Gastroesophageal sphincter (tissue), 4 donors: ENCODE measurements at regions not wholly inside any gene's neighbourhood (a gene's known extent, or its start where the extent isn't known, plus 50 kb on each side); places are given as distances from the start of the nearest gene placed in this dataset.

Experiments
- ATAC-seq: fragments of 150-250 bp; one replicate; pipeline ENCODE4 v1.9.1; 2016; ENCODE audit warnings: mild to moderate bottlenecking, moderate library complexity
- H3K27ac ChIP-seq, 4 donors: fragments of 200-600 bp; sonication (generic) in 3 of 4; 1 replicate in 3 of 4; 2 replicates in 1 of 4; pipeline ENCODE4 v1.5.1; 2016 to 2019
- H3K27me3 ChIP-seq: fragments of 200-600 bp; sonication (generic); one replicate; pipeline ENCODE4 v1.5.1; 2019
- H3K36me3 ChIP-seq, 2 donors: fragments of 200-600 bp; sonication (generic); one replicate each; pipeline ENCODE4 v1.5.1; 2019; ENCODE audit warnings: control low read depth in 1 of 2
- H3K4me1 ChIP-seq, 3 donors: fragments of 200-600 bp; sonication (generic); 1 replicate in 2 of 3; 2 replicates in 1 of 3; pipeline ENCODE4 v1.5.1; 2016 to 2019; ENCODE audit warnings: control low read depth in 2 of 3
- H3K4me3 ChIP-seq, 2 donors: fragments of 200-600 bp; sonication (generic); one replicate each; pipeline ENCODE4 v1.5.1; 2019; ENCODE audit warnings: mild to moderate bottlenecking in 1 of 2, moderate library complexity in 1 of 2
- H3K9me3 ChIP-seq, 3 donors: fragments of 200-600 bp; sonication (generic); one replicate each; pipeline ENCODE4 v1.5.1; 2017 to 2019; ENCODE audit warnings: control low read depth in 2 of 3
- CTCF ChIP-seq, 4 experiments: fragments of 200-600 bp in 2 of 4; fragments of 450-650 bp in 2 of 4; sonication (generic) in 1 of 4; IDR thresholded peaks; one replicate each; pipeline ENCODE4 v1.5.1; 2017 to 2019; ENCODE audit warnings: antibody characterized with exemption in 4 of 4, mild to moderate bottlenecking in 2 of 4, moderate library complexity in 2 of 4
- EP300 ChIP-seq: sonication (generic); formaldehyde crosslinking; IDR thresholded peaks from one replicate; pipeline ENCODE4 v1.6.1; 2017; ENCODE audit warnings: antibody characterized with exemption, mild to moderate bottlenecking
- POLR2A ChIP-seq, 2 donors: fragments of 450-650 bp; IDR thresholded peaks; one replicate each; pipeline ENCODE4 v1.6.1; 2017; ENCODE audit warnings: antibody characterized with exemption in 2 of 2, mild to moderate bottlenecking in 2 of 2, moderate library complexity in 1 of 2
- POLR2AphosphoS5 ChIP-seq: sonication (generic); formaldehyde crosslinking; IDR thresholded peaks from one replicate; pipeline ENCODE4 v1.6.1; 2017; ENCODE audit warnings: antibody characterized with exemption
- WGBS, 2 donors: methylation state at CpG; one replicate each; pipeline ENCODE4 v1.1.5; 2018; ENCODE audit warnings: low coverage in 1 of 2; 5-methylcytosine and 5-hydroxymethylcytosine counted together

DNA sequence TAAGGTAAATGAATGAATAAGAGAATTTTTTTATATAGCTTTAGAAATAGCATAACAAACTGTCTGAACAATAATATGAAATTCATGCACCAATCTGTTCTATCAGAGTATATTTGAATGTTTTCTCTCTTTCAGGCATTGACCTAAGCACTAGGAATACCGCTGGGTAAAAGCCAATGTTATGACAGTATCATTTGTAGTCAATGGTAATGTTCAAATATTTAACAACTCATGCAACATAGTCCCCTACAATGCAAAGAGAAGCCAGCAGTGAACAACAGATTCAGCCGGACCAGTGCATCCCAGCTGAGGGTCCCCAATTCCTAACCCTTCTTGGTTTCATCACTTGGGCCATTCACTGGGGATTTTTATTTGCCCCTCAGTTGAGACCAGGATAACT is 52.6 kb upstream of the MYCBP2 start:
- H3K27me3 ChIP-seq, result no peaks in the 10 kb centered on the region
- no peak overlapping the region for H3K4me3 ChIP-seq
- ATAC-seq, result no peak
- 22 to 54% methylated on average over 2 of the region's 2 CpGs for WGBS, 2 donors
- H3K36me3 ChIP-seq, result no peaks in the 10 kb centered on the region
- no peak overlapping the region for H3K27ac ChIP-seq
- no peaks in the 10 kb centered on the region for H3K9me3 ChIP-seq
- H3K4me1 ChIP-seq, result no peaks in the 10 kb centered on the region
- TF ChIP-seq CTCF (IDR thresholded peaks at IDR 0.05) (no peak), POLR2AphosphoS5 (no peak), EP300 (no peak), POLR2A (IDR thresholded peaks at IDR 0.05) (no peak)

GRCh38 chr13:77378662-77379061 is 51.8 kb upstream of the MYCBP2 start:
- no peak for ATAC-seq

DNA sequence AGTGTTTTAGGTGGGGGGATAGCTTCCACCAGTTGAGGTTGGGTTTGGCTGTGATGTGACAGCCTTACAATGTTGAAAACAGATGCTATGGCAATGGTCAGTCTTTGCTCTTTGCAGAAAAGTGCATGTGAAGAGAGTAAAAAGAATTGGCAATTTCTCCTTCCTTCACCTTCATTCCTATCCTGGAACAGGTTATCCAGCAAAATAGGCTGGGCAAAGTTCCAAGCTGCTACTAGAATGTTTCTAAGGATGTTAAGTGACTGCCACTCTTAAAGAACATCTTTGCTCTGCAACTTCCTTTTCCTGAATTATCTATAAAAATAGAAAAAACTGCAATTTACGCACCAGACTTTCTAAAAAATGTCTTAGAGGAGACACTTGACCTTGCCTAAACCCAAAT is 50.1 kb upstream of the MYCBP2 start:
- WGBS, 2 donors, result 57 to 70% methylated on average over 1 of the region's 1 CpG
- no peaks in the 10 kb centered on the region for H3K36me3 ChIP-seq
- TF ChIP-seq CTCF (IDR thresholded peaks at IDR 0.05) (no peak), POLR2AphosphoS5 (no peak)
- no peaks in the 10 kb centered on the region for H3K4me1 ChIP-seq
- no peaks in the 10 kb centered on the region for H3K9me3 ChIP-seq
- H3K4me3 ChIP-seq, result no peak overlapping the region
- ATAC-seq, result no peak
- no peak overlapping the region for H3K27ac ChIP-seq
- no peaks in the 10 kb centered on the region for H3K27me3 ChIP-seq

More at GRCh38 chr13:77378662-77379061, 51.8 kb upstream of the MYCBP2 start:
- TF ChIP-seq EP300, result no peak
- TF ChIP-seq POLR2A (IDR thresholded peaks at IDR 0.05), result no peak
- no peak for TF ChIP-seq POLR2AphosphoS5
- no peak for TF ChIP-seq CTCF (IDR thresholded peaks at IDR 0.05)
- H3K9me3 ChIP-seq, result no peaks in the 10 kb centered on the region
- H3K27ac ChIP-seq, result no peak overlapping the region
- no peaks in the 10 kb centered on the region for H3K36me3 ChIP-seq
- H3K4me3 ChIP-seq, result no peak overlapping the region
- H3K27me3 ChIP-seq, result no peaks in the 10 kb centered on the region
- no peaks in the 10 kb centered on the region for H3K4me1 ChIP-seq
